Left lung (tissue), 4 donors: ENCODE measurements at regions not wholly inside any gene's neighbourhood (a gene's known extent, or its start where the extent isn't known, plus 50 kb on each side); places are given as distances from the start of the nearest gene placed in this dataset.

Source experiments
- ATAC-seq: fragments of 200-7000 bp; cut with Tn5 transposase; one replicate; pipeline ENCODE4 v1.9.1; 2020; ENCODE audit warnings: moderate library complexity
- DNase-seq, 4 donors: peaks; one replicate each; pipeline ENCODE4 v3.0.0-alpha.2; 2013 to 2020
- H3K27ac ChIP-seq, 2 donors: fragments of 200-600 bp; sonication (generic) in 1 of 2; one replicate each; pipeline versions ENCODE4 v1.5.0 to v1.8.0; 2020 to 2021
- H3K27me3 ChIP-seq, 2 donors: fragments of 200-600 bp; sonication (generic) in 1 of 2; one replicate each; pipeline versions ENCODE4 v1.5.0 to v1.8.0; 2020 to 2021
- H3K36me3 ChIP-seq, 2 donors: fragments of 200-600 bp; sonication (generic) in 1 of 2; one replicate each; pipeline versions ENCODE4 v1.5.0 to v1.8.0; 2020 to 2021
- H3K4me1 ChIP-seq, 2 donors: fragments of 200-600 bp; one replicate each; pipeline ENCODE4 v1.8.0; 2021
- H3K4me3 ChIP-seq, 2 donors: fragments of 200-600 bp; sonication (generic) in 1 of 2; one replicate each; pipeline versions ENCODE4 v1.5.0 to v1.8.0; 2020 to 2021; ENCODE audit warnings: mild to moderate bottlenecking in 1 of 2
- H3K9me3 ChIP-seq, 2 donors: fragments of 200-600 bp; sonication (generic) in 1 of 2; one replicate each; pipeline versions ENCODE4 v1.5.0 to v1.8.0; 2020 to 2021
- intact Hi-C, 2 donors: fragments of 100-400 bp; cut with DNase I; formaldehyde crosslinking; loops; one replicate each; pipeline versions ENCODE4 v1.11.2 to v1.14.2; 2022
- TF ChIP-seq, protein P1 (sequence below), 2 donors: fragments of 200-600 bp; sonication (generic) in 1 of 2; IDR thresholded peaks; one replicate each; pipeline versions ENCODE4 v1.5.0 to v1.8.0; 2021; ENCODE audit warnings: antibody characterized with exemption in 2 of 2
- donor health status: DM: no; HTN: yes; CAD: no.
- donor health status: DM: no; HTN: no; CAD: no.

DNA sequence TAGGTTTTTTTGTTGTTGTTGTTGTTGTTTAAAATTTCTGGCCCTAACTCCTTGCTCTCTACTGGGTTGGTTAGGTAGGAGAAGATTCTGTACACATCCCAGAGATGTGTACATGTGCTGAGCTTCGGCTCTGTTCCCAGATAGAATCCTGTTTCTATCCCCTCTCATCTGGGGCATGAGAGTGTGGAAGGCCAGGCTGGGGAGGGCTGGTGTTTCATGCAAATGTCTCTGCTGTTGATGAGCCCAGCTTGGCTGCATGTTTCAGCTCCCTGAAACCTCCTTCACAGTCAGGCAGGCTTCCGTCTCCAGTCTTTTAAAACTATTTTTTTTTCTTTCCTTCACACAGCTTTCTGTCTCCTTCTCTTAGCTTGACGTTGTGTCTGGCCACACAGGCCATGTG, 526.9 kb upstream of the KLF4 start:
- H3K27me3 ChIP-seq, result no peaks in the 10 kb centered on the region
- intact Hi-C loops, result no loop called here
- no peaks in the 10 kb centered on the region for H3K4me1 ChIP-seq
- ATAC-seq (no peak), DNase-seq (no peak)
- H3K9me3 ChIP-seq, result no peaks in the 10 kb centered on the region
- H3K4me3 ChIP-seq, result no peak overlapping the region
- no peak overlapping the region for H3K27ac ChIP-seq
- H3K36me3 ChIP-seq, result no peaks in the 10 kb centered on the region
- TF ChIP-seq, protein P1, sequence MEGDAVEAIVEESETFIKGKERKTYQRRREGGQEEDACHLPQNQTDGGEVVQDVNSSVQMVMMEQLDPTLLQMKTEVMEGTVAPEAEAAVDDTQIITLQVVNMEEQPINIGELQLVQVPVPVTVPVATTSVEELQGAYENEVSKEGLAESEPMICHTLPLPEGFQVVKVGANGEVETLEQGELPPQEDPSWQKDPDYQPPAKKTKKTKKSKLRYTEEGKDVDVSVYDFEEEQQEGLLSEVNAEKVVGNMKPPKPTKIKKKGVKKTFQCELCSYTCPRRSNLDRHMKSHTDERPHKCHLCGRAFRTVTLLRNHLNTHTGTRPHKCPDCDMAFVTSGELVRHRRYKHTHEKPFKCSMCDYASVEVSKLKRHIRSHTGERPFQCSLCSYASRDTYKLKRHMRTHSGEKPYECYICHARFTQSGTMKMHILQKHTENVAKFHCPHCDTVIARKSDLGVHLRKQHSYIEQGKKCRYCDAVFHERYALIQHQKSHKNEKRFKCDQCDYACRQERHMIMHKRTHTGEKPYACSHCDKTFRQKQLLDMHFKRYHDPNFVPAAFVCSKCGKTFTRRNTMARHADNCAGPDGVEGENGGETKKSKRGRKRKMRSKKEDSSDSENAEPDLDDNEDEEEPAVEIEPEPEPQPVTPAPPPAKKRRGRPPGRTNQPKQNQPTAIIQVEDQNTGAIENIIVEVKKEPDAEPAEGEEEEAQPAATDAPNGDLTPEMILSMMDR (IDR thresholded peaks at IDR 0.05), result no peak

DNA sequence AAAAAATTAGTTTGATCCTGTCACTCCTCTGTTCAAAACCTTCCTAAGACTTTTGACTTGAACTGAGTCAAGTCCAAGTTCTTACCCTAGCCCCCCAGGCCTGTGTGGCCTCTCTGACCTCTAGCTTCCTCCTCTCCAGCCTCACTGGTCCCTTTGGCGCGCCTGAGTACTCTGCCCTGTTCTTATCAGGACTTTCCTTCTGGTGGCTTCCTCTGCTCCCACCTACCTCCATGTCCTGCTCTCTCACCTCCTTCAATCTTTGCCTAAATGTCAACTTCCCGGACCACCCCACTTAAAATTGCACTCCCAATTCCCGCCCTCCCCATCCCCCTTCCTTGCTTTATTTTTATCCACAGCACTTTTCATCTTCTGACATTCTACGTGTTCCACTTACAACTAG, 526.1 kb upstream of the KLF4 start:
- intact Hi-C loops, result no loop called here
- TF ChIP-seq, protein P1 (IDR thresholded peaks at IDR 0.05), result no peak
- Histone ChIP-seq H3K9me3 (no peaks in the 10 kb centered on the region), H3K36me3 (no peaks in the 10 kb centered on the region), H3K4me3 (no peak overlapping the region), H3K4me1 (no peaks in the 10 kb centered on the region), H3K27me3 (no peaks in the 10 kb centered on the region), H3K27ac (no peak overlapping the region)
- DNase-seq (no peak), ATAC-seq (no peak)

DNA sequence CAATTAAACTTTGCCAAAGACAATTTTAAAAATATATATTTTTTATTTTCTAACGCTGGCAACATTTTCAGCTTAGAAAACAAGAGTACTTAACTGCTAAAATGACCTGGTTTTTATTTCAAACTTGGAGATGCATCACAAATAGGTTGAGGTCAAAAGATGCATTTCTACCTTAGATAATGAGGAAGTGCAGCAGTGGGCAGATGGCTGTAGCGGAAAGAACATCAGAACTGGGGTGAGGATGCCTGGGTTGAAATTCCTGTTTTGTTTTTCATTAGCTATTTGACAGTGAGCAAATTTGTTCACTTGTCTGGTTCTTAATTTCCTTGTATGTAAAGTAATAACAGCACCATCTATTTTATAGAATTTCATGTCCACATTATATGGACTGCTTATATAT, 524.8 kb upstream of the KLF4 start:
- ATAC-seq (no peak), DNase-seq (no peak)
- TF ChIP-seq, protein P1 (IDR thresholded peaks at IDR 0.05), result no peak
- intact Hi-C loops, result no loop called here
- Histone ChIP-seq H3K27ac (no peak overlapping the region), H3K4me1 (no peaks in the 10 kb centered on the region), H3K4me3 (no peak overlapping the region), H3K9me3 (no peaks in the 10 kb centered on the region), H3K27me3 (no peaks in the 10 kb centered on the region), H3K36me3 (no peaks in the 10 kb centered on the region)

DNA sequence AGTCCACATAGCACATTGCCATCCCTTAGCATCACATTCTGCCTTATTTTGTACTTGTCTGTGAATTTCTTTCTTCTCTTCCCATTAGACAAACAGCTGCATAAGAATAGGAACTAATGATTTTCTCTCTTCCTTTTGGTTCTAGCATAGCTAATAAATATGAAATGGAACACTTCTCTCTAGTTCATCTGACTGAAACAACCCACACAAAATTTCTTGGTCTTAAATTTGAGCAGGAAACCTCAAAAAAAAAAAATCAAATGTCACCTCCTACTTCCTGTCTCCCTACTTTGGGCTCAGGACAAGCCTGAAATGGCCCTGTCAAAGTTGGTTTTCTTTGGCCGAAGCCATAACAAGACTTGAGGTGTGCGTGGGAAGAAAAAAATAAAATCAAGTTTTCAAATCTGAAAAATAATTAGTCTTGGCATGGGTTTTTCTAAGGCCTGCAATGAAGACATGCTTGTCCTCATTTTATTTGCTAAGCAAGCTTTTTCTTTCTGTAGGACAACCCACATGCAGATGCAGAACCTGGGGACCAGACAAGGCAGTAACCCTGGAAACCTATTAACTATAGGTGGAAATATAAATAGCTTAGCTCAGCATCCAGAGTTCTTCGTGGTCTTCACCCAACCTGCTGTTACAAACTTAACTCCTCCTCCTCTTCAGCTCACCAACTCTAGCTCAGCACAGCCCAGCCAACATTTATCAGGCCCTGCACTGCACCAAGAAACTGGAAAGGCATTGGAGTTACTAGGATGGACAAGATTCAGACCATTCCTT, 523.5 kb upstream of the KLF4 start:
- DNase-seq (no peak), ATAC-seq (no peak)
- no peaks in the 10 kb centered on the region for H3K36me3 ChIP-seq
- no peak overlapping the region for H3K4me3 ChIP-seq
- H3K9me3 ChIP-seq, result no peaks in the 10 kb centered on the region
- intact Hi-C loops, result no loop called here
- TF ChIP-seq, protein P1 (IDR thresholded peaks at IDR 0.05), result no peak
- H3K27ac ChIP-seq, result no peak overlapping the region
- no peaks in the 10 kb centered on the region for H3K27me3 ChIP-seq
- no peaks in the 10 kb centered on the region for H3K4me1 ChIP-seq

DNA sequence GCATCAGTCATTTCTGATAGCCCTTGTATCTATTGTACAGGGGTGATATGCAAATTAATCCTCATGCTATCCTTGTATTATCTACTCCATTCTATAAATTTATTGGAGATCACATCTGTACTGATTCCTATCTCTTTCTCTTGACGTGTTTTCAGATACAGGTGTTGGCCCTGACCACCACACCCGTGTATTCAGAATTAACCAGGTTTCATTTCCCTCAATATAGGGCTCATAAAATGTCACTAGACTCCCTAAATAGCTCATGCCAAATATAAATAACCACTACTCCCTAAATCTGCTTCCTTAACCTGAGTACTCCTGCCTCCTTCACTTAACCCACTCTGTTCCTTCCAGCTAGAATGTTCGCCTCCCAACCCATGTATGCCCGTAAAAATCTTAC, 522.8 kb upstream of the KLF4 start:
- TF ChIP-seq, protein P1 (IDR thresholded peaks at IDR 0.05), result no peak
- intact Hi-C loops, result no loop called here
- ATAC-seq, result no peak
- no peak overlapping the region for H3K27ac ChIP-seq
- no peaks in the 10 kb centered on the region for H3K36me3 ChIP-seq
- no peaks in the 10 kb centered on the region for H3K27me3 ChIP-seq
- H3K4me1 ChIP-seq, result no peaks in the 10 kb centered on the region
- no peak overlapping the region for H3K4me3 ChIP-seq
- no peaks in the 10 kb centered on the region for H3K9me3 ChIP-seq
- no peak for DNase-seq
